ENCODE measurements at regions not wholly inside any gene's neighbourhood (a gene's known extent, or its start where the extent isn't known, plus 50 kb on each side); places are given as distances from the start of the nearest gene placed in this dataset.

- Histone ChIP-seq H3K4me2 (ENCODE audit: low read length) (no peak overlapping the region), H3K9me2 (ENCODE audit: insufficient read depth) (no peaks in the 10 kb centered on the region), H3K27me3 (ENCODE audit: insufficient read depth, low read length) (peaks cover 14% of the 10 kb centered on the region), H3K27ac (ENCODE audit: low read depth, low read length) (no peak overlapping the region), H3K4me3 (replicated peaks in 1 of 2; ENCODE audit: low read depth in 1 of 2, low read length in 2 of 2) (no peak overlapping the region), H3K79me2 (ENCODE audit: insufficient read depth, low read length) (no peaks in the 10 kb centered on the region), H3K9me3 (ENCODE audit: control insufficient read depth in 1 of 2, insufficient read depth in 1 of 2, low read depth in 1 of 2, low read length in 2 of 2) (no peaks in the 10 kb centered on the region), H3K4me1 (ENCODE audit: control insufficient read depth in 1 of 2, insufficient read depth in 2 of 2, low read length in 2 of 2) (no peaks in the 10 kb centered on the region), H2AFZ (ENCODE audit: low read depth, low read length, poor library complexity, severe bottlenecking) (no peak overlapping the region), H3K36me3 (ENCODE audit: control insufficient read depth in 1 of 2, insufficient read depth in 2 of 2, low read length in 2 of 2) (no peaks in the 10 kb centered on the region), H3K9ac (ENCODE audit: low read length) (no peak overlapping the region), H4K20me1 (ENCODE audit: insufficient read depth) (no peaks in the 10 kb centered on the region)
- CTCF ChIA-PET: no interaction called here
- intact Hi-C loops (cut with micrococcal nuclease): no loop called here
- POLR2A ChIA-PET: no interaction called here
- RAD21 ChIA-PET (ENCODE audit: low non-redundant PET in 1 of 2, low total read pairs in 2 of 2, uncharacterized antibody in 2 of 2, unreplicated experiment in 2 of 2): no interaction called here
- BruUV-seq (replicated peaks): no TSS peak
- TF ChIP-seq CEBPB (IDR thresholded peaks at IDR 0.05; ENCODE audit: low read depth) (no peak), YY1 (IDR thresholded peaks at IDR 0.05; ENCODE audit: extremely low read depth, insufficient replicate concordance, low read depth, low read length) (no peak), CTCF (IDR thresholded peaks at IDR 0.05 in 2 of 3, conservative IDR thresholded peaks at IDR 0.05 in 1 of 3; ENCODE audit: borderline replicate concordance in 1 of 3, insufficient read depth in 1 of 3, low read depth in 2 of 3, low read length in 2 of 3) (no peak), SIN3A (IDR thresholded peaks at IDR 0.05; ENCODE audit: low read depth) (no peak), RAD21 (IDR thresholded peaks at IDR 0.05; ENCODE audit: low read depth) (no peak), POLR2A (IDR thresholded peaks at IDR 0.05; ENCODE audit: borderline replicate concordance, extremely low read depth, insufficient read depth, insufficient read length) (no peak), ZBTB33 (IDR thresholded peaks at IDR 0.05; ENCODE audit: extremely low read depth, insufficient replicate concordance, low read length) (no peak), MAX (IDR thresholded peaks at IDR 0.05) (no peak), SP1 (IDR thresholded peaks at IDR 0.05; ENCODE audit: low read depth) (no peak), EGR1 (IDR thresholded peaks at IDR 0.05; ENCODE audit: low read depth) (no peak), ZNF274 (IDR thresholded peaks at IDR 0.05; ENCODE audit: low read depth, low read length) (no peak), TCF7L2 (IDR thresholded peaks at IDR 0.05; ENCODE audit: borderline replicate concordance, extremely low read depth, insufficient read depth, insufficient read length) (no peak), JUND (IDR thresholded peaks at IDR 0.05) (no peak), ZFX (IDR thresholded peaks at IDR 0.05) (no peak)
- DNase-seq (ENCODE audit: low read depth, low spot score): no peak
- no peak for ATAC-seq
Measured at GRCh38 chr10:113487154-113487553, 65.7 kb upstream of the HABP2 start.
